Vagina (tissue), 2 donors: ENCODE measurements at regions not wholly inside any gene's neighbourhood (a gene's known extent, or its start where the extent isn't known, plus 50 kb on each side); places are given as distances from the start of the nearest gene placed in this dataset.

ENCODE experiments used
- DNase-seq, 2 donors: peaks; one replicate each; pipeline ENCODE4 v3.0.0-alpha.2; 2017; ENCODE audit errors: extremely low spot score in 2 of 2
- H3K27ac ChIP-seq: fragments of 200-600 bp; sonication (generic); one replicate; pipeline ENCODE4 v1.5.1; 2019
- H3K27me3 ChIP-seq: fragments of 200-600 bp; sonication (generic); one replicate; pipeline ENCODE4 v1.5.1; 2019
- H3K36me3 ChIP-seq, 2 donors: fragments of 200-600 bp; sonication (generic); one replicate each; pipeline ENCODE4 v1.5.1; 2017 to 2019
- H3K4me1 ChIP-seq: fragments of 200-600 bp; sonication (generic); one replicate; pipeline ENCODE4 v1.5.1; 2019
- H3K4me3 ChIP-seq, 2 donors: fragments of 200-600 bp; sonication (generic); 1 replicate in 1 of 2; 2 replicates in 1 of 2; pipeline ENCODE4 v1.5.1; 2016 to 2019
- H3K9me3 ChIP-seq: fragments of 200-600 bp; sonication (generic); one replicate; pipeline ENCODE4 v1.5.1; 2019
- POLR2A ChIP-seq, 2 donors: fragments of 450-650 bp; IDR thresholded peaks; one replicate each; pipeline ENCODE4 v1.6.1; 2017; ENCODE audit warnings: antibody characterized with exemption in 2 of 2, mild to moderate bottlenecking in 2 of 2, moderate library complexity in 2 of 2
- POLR2AphosphoS5 ChIP-seq, 2 donors: sonication (generic); formaldehyde crosslinking; IDR thresholded peaks; one replicate each; pipeline ENCODE4 v1.9.0; 2017; ENCODE audit warnings: antibody characterized with exemption in 2 of 2, mild to moderate bottlenecking in 2 of 2, low read depth in 1 of 2; ENCODE audit not compliant: insufficient read depth in 1 of 2
- intact Hi-C: fragments of 100-400 bp; cut with DNase I; formaldehyde crosslinking; loops from one replicate; pipeline ENCODE4 v1.15.1; 2023
- TF ChIP-seq, protein P1 (sequence below), 3 experiments: fragments of 450-650 bp in 2 of 3; fragments of 200-600 bp in 1 of 3; sonication (generic) in 1 of 3; IDR thresholded peaks; one replicate each; pipeline ENCODE4 v1.5.1; 2017 to 2019; ENCODE audit warnings: antibody characterized with exemption in 3 of 3, mild to moderate bottlenecking in 2 of 3, moderate library complexity in 2 of 3

DNA sequence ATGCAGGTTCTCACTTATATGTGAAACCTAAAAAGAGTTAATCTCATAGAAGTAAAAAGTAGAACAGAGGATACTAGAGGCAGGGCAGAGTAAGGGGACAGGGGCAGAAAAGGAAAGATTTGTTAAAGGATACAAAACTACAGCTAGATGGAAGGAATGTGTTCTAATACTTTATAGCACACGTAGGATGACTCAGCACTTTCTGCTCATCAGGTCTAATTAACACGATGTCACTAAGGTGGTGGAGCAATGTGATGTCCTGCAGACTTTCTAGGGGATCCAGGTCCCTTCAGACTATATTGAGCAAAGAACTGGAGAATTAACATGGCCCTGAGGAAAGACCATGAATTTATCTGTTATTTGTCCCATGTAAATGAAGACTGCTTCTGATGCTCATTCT is 80.8 kb upstream of the CMKLR1 start:
- Histone ChIP-seq H3K9me3 (no peaks in the 10 kb centered on the region), H3K4me3 (no peak overlapping the region), H3K27ac (no peak overlapping the region), H3K4me1 (no peaks in the 10 kb centered on the region), H3K36me3 (no peaks in the 10 kb centered on the region), H3K27me3 (no peaks in the 10 kb centered on the region)
- intact Hi-C loops, result no loop called here
- TF ChIP-seq POLR2A (IDR thresholded peaks at IDR 0.05) (no peak), POLR2AphosphoS5 (IDR thresholded peaks at IDR 0.05; ENCODE audit: insufficient read depth in 1 of 2, low read depth in 1 of 2) (no peak)
- TF ChIP-seq, protein P1, sequence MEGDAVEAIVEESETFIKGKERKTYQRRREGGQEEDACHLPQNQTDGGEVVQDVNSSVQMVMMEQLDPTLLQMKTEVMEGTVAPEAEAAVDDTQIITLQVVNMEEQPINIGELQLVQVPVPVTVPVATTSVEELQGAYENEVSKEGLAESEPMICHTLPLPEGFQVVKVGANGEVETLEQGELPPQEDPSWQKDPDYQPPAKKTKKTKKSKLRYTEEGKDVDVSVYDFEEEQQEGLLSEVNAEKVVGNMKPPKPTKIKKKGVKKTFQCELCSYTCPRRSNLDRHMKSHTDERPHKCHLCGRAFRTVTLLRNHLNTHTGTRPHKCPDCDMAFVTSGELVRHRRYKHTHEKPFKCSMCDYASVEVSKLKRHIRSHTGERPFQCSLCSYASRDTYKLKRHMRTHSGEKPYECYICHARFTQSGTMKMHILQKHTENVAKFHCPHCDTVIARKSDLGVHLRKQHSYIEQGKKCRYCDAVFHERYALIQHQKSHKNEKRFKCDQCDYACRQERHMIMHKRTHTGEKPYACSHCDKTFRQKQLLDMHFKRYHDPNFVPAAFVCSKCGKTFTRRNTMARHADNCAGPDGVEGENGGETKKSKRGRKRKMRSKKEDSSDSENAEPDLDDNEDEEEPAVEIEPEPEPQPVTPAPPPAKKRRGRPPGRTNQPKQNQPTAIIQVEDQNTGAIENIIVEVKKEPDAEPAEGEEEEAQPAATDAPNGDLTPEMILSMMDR (IDR thresholded peaks at IDR 0.05), result no peak
- DNase-seq, result no peak

- no peak for DNase-seq
- H3K9me3 ChIP-seq, result no peaks in the 10 kb centered on the region
- intact Hi-C loops, result no loop called here
- TF ChIP-seq POLR2A (IDR thresholded peaks at IDR 0.05) (no peak), POLR2AphosphoS5 (IDR thresholded peaks at IDR 0.05; ENCODE audit: insufficient read depth in 1 of 2, low read depth in 1 of 2) (no peak)
- TF ChIP-seq, protein P1 (IDR thresholded peaks at IDR 0.05), result no peak
- H3K4me3 ChIP-seq, result no peak overlapping the region
- no peak overlapping the region for H3K27ac ChIP-seq
- no peaks in the 10 kb centered on the region for H3K27me3 ChIP-seq
- no peaks in the 10 kb centered on the region for H3K4me1 ChIP-seq
- H3K36me3 ChIP-seq, result no peaks in the 10 kb centered on the region
These were observed 79.2 kb upstream of the CMKLR1 start for GRCh38 chr12:108418164-108418890.

DNA sequence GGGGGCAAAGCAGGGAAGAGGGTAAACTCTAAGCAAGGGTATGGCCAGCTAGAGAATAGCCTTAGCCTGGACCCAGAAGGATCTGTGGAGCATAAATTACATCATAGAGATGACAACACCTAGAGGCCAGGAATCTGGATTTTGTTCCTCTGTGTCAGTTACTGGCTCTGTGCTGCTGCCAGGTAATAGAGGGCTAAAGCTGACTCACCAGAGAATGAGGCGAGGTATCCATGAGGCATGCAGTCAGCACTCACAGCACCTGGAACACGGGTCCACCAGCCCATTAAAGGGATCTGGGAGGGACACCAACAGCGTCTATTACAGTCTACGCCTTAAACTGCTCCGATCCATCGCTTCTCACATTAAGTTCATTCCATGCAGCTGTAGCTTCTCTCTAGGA is 74.9 kb upstream of the CMKLR1 start:
- Histone ChIP-seq H3K27ac (no peak overlapping the region), H3K4me3 (no peak overlapping the region), H3K27me3 (no peaks in the 10 kb centered on the region), H3K4me1 (no peaks in the 10 kb centered on the region), H3K36me3 (no peaks in the 10 kb centered on the region), H3K9me3 (no peaks in the 10 kb centered on the region)
- DNase-seq, result no peak
- TF ChIP-seq POLR2AphosphoS5 (IDR thresholded peaks at IDR 0.05; ENCODE audit: insufficient read depth in 1 of 2, low read depth in 1 of 2) (no peak), POLR2A (IDR thresholded peaks at IDR 0.05) (no peak)
- TF ChIP-seq, protein P1 (IDR thresholded peaks at IDR 0.05), result no peak
- intact Hi-C loops, result no loop called here

- DNase-seq, result no peak
- H3K4me1 ChIP-seq, result no peaks in the 10 kb centered on the region
- H3K27ac ChIP-seq, result no peak overlapping the region
- intact Hi-C loops, result no loop called here
- no peak overlapping the region for H3K4me3 ChIP-seq
- TF ChIP-seq POLR2A (IDR thresholded peaks at IDR 0.05) (no peak), POLR2AphosphoS5 (IDR thresholded peaks at IDR 0.05; ENCODE audit: insufficient read depth in 1 of 2, low read depth in 1 of 2) (no peak)
- TF ChIP-seq, protein P1 (IDR thresholded peaks at IDR 0.05), result no peak
- no peaks in the 10 kb centered on the region for H3K27me3 ChIP-seq
- H3K9me3 ChIP-seq, result no peaks in the 10 kb centered on the region
- H3K36me3 ChIP-seq, result no peaks in the 10 kb centered on the region
These were observed 71.6 kb upstream of the CMKLR1 start for GRCh38 chr12:108410689-108411088.

GRCh38 chr12:108409481-108409880 is 70.4 kb upstream of the CMKLR1 start:
- Histone ChIP-seq H3K4me3 (no peak overlapping the region), H3K9me3 (no peaks in the 10 kb centered on the region), H3K4me1 (no peaks in the 10 kb centered on the region), H3K27me3 (no peaks in the 10 kb centered on the region), H3K36me3 (no peaks in the 10 kb centered on the region), H3K27ac (no peak overlapping the region)
- DNase-seq, result no peak
- TF ChIP-seq, protein P1 (IDR thresholded peaks at IDR 0.05), result no peak
- TF ChIP-seq POLR2A (IDR thresholded peaks at IDR 0.05) (no peak), POLR2AphosphoS5 (IDR thresholded peaks at IDR 0.05; ENCODE audit: insufficient read depth in 1 of 2, low read depth in 1 of 2) (no peak)
- intact Hi-C loops, result no loop called here
